Ovary (tissue), 3 donors: ENCODE measurements at regions not wholly inside any gene's neighbourhood (a gene's known extent, or its start where the extent isn't known, plus 50 kb on each side); places are given as distances from the start of the nearest gene placed in this dataset.

ENCODE experiments used
- CTCF ChIP-seq, 3 donors: fragments of 450-650 bp in 2 of 3; fragments of 200-600 bp in 1 of 3; IDR thresholded peaks; one replicate each; pipeline versions ENCODE4 v1.5.1 to v1.8.0; 2016 to 2022; ENCODE audit warnings: antibody characterized with exemption in 3 of 3, mild to moderate bottlenecking in 1 of 3
- EP300 ChIP-seq: sonication (generic); formaldehyde crosslinking; IDR thresholded peaks from one replicate; pipeline ENCODE4 v1.6.1; 2017; ENCODE audit warnings: antibody characterized with exemption
- POLR2A ChIP-seq: fragments of 450-650 bp; IDR thresholded peaks from one replicate; pipeline ENCODE4 v1.6.1; 2017; ENCODE audit warnings: antibody characterized with exemption, mild to moderate bottlenecking, moderate library complexity
- donor health status: DM: no; HTN: no; CAD: no.

GRCh38 chr9:88266416-88266815 is 121.8 kb upstream of the SPIN1 start:
- TF ChIP-seq CTCF (IDR thresholded peaks at IDR 0.05): no peak
- TF ChIP-seq POLR2A: no peak
- TF ChIP-seq EP300: no peak
